ENCODE measurements at regions not wholly inside any gene's neighbourhood (a gene's known extent, or its start where the extent isn't known, plus 50 kb on each side); places are given as distances from the start of the nearest gene placed in this dataset.

DNA sequence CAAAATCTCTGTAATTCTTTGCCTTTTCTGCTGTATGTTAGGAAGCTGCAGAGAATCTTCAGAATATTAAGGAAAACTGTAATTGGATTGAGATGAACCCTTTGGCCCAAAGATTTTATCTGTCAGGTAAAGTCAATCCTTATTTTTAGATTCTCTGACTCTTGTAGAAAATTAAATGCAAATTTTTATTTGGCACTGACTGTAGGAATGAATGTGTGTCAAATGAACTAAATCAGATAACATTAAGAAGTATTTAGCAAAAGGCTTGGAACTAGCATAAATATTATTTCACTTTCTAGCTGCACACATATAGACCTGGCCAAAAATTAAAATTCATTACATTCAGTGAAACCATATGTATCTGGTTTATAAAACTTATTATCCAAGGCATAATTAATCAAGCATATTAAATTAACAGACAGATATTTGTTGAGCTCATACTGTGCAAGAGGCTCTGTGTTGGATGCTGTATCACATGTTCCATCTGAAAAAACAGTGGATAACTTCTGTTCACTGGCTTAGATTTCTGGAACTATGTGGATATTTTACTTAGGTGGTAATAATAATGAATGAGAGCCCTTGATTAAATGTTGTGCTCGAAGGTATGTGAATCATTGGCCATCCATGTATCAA is 124.8 kb downstream of the HDGFL1 start:
- H3K36me3 ChIP-seq, result no peaks in the 10 kb centered on the region
- H3K4me3 ChIP-seq, result no peak overlapping the region
- intact Hi-C loops (cut with DNase I; ENCODE audit: low total_unique reads), result no loop called here
- in situ Hi-C loops (cut with MboI; ENCODE audit: low pct_ligation_motif_present in 1 of 4, low pct_unique_long_range_greater_than_20kb in 1 of 4, low sequenced_read_pairs in 3 of 4), result no loop called here
- WGBS, 2 donors (ENCODE audit: low coverage in 1 of 2), result 79 to 83% methylated on average over 1 of the region's 1 CpG
- H3K27ac ChIP-seq, result no peak overlapping the region
- no peaks in the 10 kb centered on the region for H3K4me1 ChIP-seq
- H3K9me3 ChIP-seq, result no peaks in the 10 kb centered on the region
- H3K27me3 ChIP-seq, result no peaks in the 10 kb centered on the region
- no peak for DNase-seq
- TF ChIP-seq EP300 (IDR thresholded peaks at IDR 0.05; ENCODE audit: low read depth), result no peak
- TF ChIP-seq POLR2AphosphoS5 (IDR thresholded peaks at IDR 0.05), result no peak
- no peak for TF ChIP-seq POLR2A (IDR thresholded peaks at IDR 0.05)
- TF ChIP-seq, protein P1, sequence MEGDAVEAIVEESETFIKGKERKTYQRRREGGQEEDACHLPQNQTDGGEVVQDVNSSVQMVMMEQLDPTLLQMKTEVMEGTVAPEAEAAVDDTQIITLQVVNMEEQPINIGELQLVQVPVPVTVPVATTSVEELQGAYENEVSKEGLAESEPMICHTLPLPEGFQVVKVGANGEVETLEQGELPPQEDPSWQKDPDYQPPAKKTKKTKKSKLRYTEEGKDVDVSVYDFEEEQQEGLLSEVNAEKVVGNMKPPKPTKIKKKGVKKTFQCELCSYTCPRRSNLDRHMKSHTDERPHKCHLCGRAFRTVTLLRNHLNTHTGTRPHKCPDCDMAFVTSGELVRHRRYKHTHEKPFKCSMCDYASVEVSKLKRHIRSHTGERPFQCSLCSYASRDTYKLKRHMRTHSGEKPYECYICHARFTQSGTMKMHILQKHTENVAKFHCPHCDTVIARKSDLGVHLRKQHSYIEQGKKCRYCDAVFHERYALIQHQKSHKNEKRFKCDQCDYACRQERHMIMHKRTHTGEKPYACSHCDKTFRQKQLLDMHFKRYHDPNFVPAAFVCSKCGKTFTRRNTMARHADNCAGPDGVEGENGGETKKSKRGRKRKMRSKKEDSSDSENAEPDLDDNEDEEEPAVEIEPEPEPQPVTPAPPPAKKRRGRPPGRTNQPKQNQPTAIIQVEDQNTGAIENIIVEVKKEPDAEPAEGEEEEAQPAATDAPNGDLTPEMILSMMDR (IDR thresholded peaks at IDR 0.05), result no peak

DNA sequence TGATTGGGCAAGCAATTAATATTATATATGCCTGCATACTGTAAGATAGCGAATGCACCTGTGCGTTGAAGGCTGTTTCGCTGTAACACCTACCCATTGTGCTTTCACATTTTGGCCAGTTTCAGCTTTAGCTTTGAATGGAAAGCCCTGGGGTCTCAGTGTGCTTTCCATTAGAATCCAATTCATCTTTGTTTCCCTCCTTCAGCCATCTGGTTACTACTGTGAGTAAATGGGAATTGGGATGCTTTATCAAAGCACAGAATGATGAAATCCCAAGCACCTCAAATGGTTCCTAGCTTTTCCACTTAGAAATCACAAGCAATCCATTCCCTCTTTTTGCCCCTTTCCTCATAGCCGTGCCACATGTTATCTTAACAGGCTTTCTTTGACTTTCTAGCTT is 127.1 kb downstream of the HDGFL1 start:
- no peaks in the 10 kb centered on the region for H3K9me3 ChIP-seq
- no peaks in the 10 kb centered on the region for H3K27me3 ChIP-seq
- WGBS, 2 donors (ENCODE audit: low coverage in 1 of 2), result 89 to 96% methylated on average over 4 of the region's 4 CpGs
- no peak overlapping the region for H3K27ac ChIP-seq
- TF ChIP-seq EP300 (IDR thresholded peaks at IDR 0.05; ENCODE audit: low read depth), result no peak
- TF ChIP-seq POLR2A (IDR thresholded peaks at IDR 0.05), result no peak
- TF ChIP-seq POLR2AphosphoS5 (IDR thresholded peaks at IDR 0.05), result no peak
- TF ChIP-seq, protein P1 (IDR thresholded peaks at IDR 0.05), result no peak
- no peaks in the 10 kb centered on the region for H3K36me3 ChIP-seq
- intact Hi-C loops (cut with DNase I; ENCODE audit: low total_unique reads) (no loop called here), in situ Hi-C loops (cut with MboI; ENCODE audit: low pct_ligation_motif_present in 1 of 4, low pct_unique_long_range_greater_than_20kb in 1 of 4, low sequenced_read_pairs in 3 of 4) (no loop called here)
- H3K4me1 ChIP-seq, result no peaks in the 10 kb centered on the region
- no peak overlapping the region for H3K4me3 ChIP-seq
- no peak for DNase-seq

DNA sequence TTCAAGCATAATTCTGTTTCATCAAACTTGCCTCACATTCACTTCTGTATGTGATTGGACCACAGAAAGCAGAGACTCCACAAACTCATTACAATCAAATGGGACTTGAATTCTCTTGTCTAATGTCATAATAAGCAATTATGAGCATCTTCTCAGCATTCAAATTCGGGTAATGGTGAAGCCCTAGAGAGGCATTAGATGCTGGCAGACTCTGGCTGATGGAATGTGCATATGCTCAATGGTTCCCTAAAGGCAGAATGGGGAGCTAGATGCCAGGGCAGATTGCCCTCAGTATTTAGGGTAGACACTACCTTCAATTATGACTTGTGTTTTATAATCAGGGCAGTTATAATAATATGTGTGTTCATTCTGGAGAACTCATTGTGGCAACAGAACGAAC is 127.9 kb downstream of the HDGFL1 start:
- no peaks in the 10 kb centered on the region for H3K36me3 ChIP-seq
- H3K9me3 ChIP-seq, result no peaks in the 10 kb centered on the region
- no peak overlapping the region for H3K27ac ChIP-seq
- 85 to 89% methylated on average over 2 of the region's 2 CpGs for WGBS, 2 donors (ENCODE audit: low coverage in 1 of 2)
- no peaks in the 10 kb centered on the region for H3K27me3 ChIP-seq
- intact Hi-C loops (cut with DNase I; ENCODE audit: low total_unique reads) (no loop called here), in situ Hi-C loops (cut with MboI; ENCODE audit: low pct_ligation_motif_present in 1 of 4, low pct_unique_long_range_greater_than_20kb in 1 of 4, low sequenced_read_pairs in 3 of 4) (no loop called here)
- DNase-seq, result no peak
- no peak for TF ChIP-seq EP300 (IDR thresholded peaks at IDR 0.05; ENCODE audit: low read depth)
- no peak for TF ChIP-seq POLR2AphosphoS5 (IDR thresholded peaks at IDR 0.05)
- TF ChIP-seq POLR2A (IDR thresholded peaks at IDR 0.05), result no peak
- TF ChIP-seq, protein P1 (IDR thresholded peaks at IDR 0.05), result no peak
- H3K4me3 ChIP-seq, result no peak overlapping the region
- H3K4me1 ChIP-seq, result no peaks in the 10 kb centered on the region

DNA sequence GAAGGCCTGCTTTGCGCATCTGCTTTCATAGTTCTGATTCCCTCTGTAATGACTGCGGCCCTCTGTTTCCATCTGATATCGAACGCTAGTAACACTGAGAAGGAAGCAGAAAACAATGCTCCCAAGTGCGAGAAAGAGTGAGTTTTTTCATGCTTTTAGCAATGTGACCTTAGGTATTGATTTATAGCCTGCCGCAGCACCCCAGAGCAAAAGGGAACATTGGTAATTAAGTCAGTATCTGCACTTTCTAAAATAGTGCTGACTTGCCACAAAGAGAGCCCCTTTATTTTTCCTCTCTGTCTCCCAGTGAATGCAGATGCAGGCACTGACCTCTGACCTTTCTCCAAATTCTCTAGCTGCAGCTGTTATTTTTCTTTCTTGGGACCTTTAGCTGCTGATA is 129.8 kb downstream of the HDGFL1 start:
- in situ Hi-C loops (cut with MboI; ENCODE audit: low pct_ligation_motif_present in 1 of 4, low pct_unique_long_range_greater_than_20kb in 1 of 4, low sequenced_read_pairs in 3 of 4) (no loop called here), intact Hi-C loops (cut with DNase I; ENCODE audit: low total_unique reads) (no loop called here)
- Histone ChIP-seq H3K36me3 (no peaks in the 10 kb centered on the region), H3K4me1 (no peaks in the 10 kb centered on the region), H3K4me3 (no peak overlapping the region), H3K27me3 (no peaks in the 10 kb centered on the region), H3K27ac (no peak overlapping the region), H3K9me3 (no peaks in the 10 kb centered on the region)
- 77 to 85% methylated on average over 3 to 6 of the region's 6 CpGs for WGBS, 2 donors (ENCODE audit: low coverage in 1 of 2)
- TF ChIP-seq, protein P1 (IDR thresholded peaks at IDR 0.05), result no peak
- TF ChIP-seq POLR2A (IDR thresholded peaks at IDR 0.05), result no peak
- TF ChIP-seq EP300 (IDR thresholded peaks at IDR 0.05; ENCODE audit: low read depth), result no peak
- TF ChIP-seq POLR2AphosphoS5 (IDR thresholded peaks at IDR 0.05), result no peak
- no peak for DNase-seq

Measured in transverse colon (tissue), 4 donors.